DND-41 (cell line): ENCODE measurements at regions not wholly inside any gene's neighbourhood (a gene's known extent, or its start where the extent isn't known, plus 50 kb on each side); places are given as distances from the start of the nearest gene placed in this dataset.

Experiments
- ATAC-seq: fragments of 200-7000 bp; cut with Tn5 transposase; 3 replicates; pipeline ENCODE4 v1.9.1; 2021; ENCODE audit warnings: low read depth; ENCODE audit not compliant: insufficient read depth
- DNase-seq: peaks from one replicate; pipeline ENCODE4 v3.0.0-alpha.2; 2020
- H2AFZ ChIP-seq: 2 replicates; pipeline ENCODE4 v1.6.0; 2012; ENCODE audit warnings: low read depth, low read length
- H3K27ac ChIP-seq: 2 replicates; pipeline ENCODE4 v1.5.1; 2012; ENCODE audit warnings: low read length, inconsistent platforms
- H3K27me3 ChIP-seq: fragments of 200-600 bp; sonication (generic); 2 replicates; pipeline ENCODE4 v1.6.0; 2012; ENCODE audit warnings: low read length, mild to moderate bottlenecking, inconsistent platforms; ENCODE audit not compliant: insufficient read depth, poor library complexity
- H3K36me3 ChIP-seq: 2 replicates; pipeline ENCODE4 v1.5.1; 2012; ENCODE audit warnings: low read length, inconsistent platforms; ENCODE audit not compliant: insufficient read depth
- H3K4me1 ChIP-seq: 2 replicates; pipeline ENCODE4 v1.5.1; 2012; ENCODE audit warnings: mild to moderate bottlenecking, low read length; ENCODE audit not compliant: insufficient read depth
- H3K4me2 ChIP-seq: 2 replicates; pipeline ENCODE4 v1.6.0; 2012; ENCODE audit warnings: mild to moderate bottlenecking, moderate library complexity, low read length, inconsistent platforms; ENCODE audit not compliant: insufficient read depth
- H3K4me3 ChIP-seq, 2 experiments: fragments of 200-600 bp in 1 of 2; shearing (Covaris generic) in 1 of 2; 2 replicates each; pipeline ENCODE4 v1.5.1; 2012 to 2016; ENCODE audit warnings: inconsistent platforms in 2 of 2, low read length in 2 of 2, mild to moderate bottlenecking in 2 of 2, low read depth in 1 of 2, moderate library complexity in 1 of 2
- H3K79me2 ChIP-seq: 2 replicates; pipeline ENCODE4 v1.6.0; 2012; ENCODE audit warnings: low read length, inconsistent platforms; ENCODE audit not compliant: insufficient read depth
- H3K9ac ChIP-seq: 2 replicates; pipeline ENCODE4 v1.6.0; 2012; ENCODE audit warnings: low read depth, mild to moderate bottlenecking, inconsistent platforms, low read length, moderate library complexity
- H3K9me3 ChIP-seq: 2 replicates; pipeline ENCODE4 v1.5.1; 2012; ENCODE audit warnings: low read length, moderate library complexity, mild to moderate bottlenecking, inconsistent platforms; ENCODE audit not compliant: insufficient read depth, severe bottlenecking
- H4K20me1 ChIP-seq: 2 replicates; pipeline ENCODE4 v1.6.0; 2012; ENCODE audit warnings: low read length; ENCODE audit not compliant: insufficient read depth
- CTCF ChIP-seq: IDR thresholded peaks from 2 replicates; pipeline ENCODE4 v1.5.1; 2012; ENCODE audit warnings: borderline replicate concordance, low read length, moderate library complexity, mild to moderate bottlenecking; ENCODE audit not compliant: poor library complexity, severe bottlenecking; ENCODE audit errors: extremely low read depth
- EZH2 ChIP-seq: IDR thresholded peaks from 3 replicates; pipeline ENCODE4 v1.6.1; 2012; ENCODE audit warnings: borderline replicate concordance, low read depth, mild to moderate bottlenecking, moderate library complexity, low read length, inconsistent platforms; ENCODE audit not compliant: severe bottlenecking

GRCh38 chr16:82360024-82360783 lies 190.2 kb upstream of the MPHOSPH6 start:
- ATAC-seq (no peak), DNase-seq (no peak)
- no peak overlapping the region for H3K4me2 ChIP-seq
- H3K4me1 ChIP-seq, result no peaks in the 10 kb centered on the region
- no peaks in the 10 kb centered on the region for H3K79me2 ChIP-seq
- no peaks in the 10 kb centered on the region for H4K20me1 ChIP-seq
- H3K27ac ChIP-seq, result no peak overlapping the region
- TF ChIP-seq EZH2 (no peak), CTCF (no peak)
- no peak overlapping the region for H3K9ac ChIP-seq
- no peaks in the 10 kb centered on the region for H3K36me3 ChIP-seq
- H2AFZ ChIP-seq, result no peak overlapping the region
- H3K9me3 ChIP-seq, result no peaks in the 10 kb centered on the region
- H3K4me3 ChIP-seq, result no peak overlapping the region
- peaks cover 11% of the 10 kb centered on the region for H3K27me3 ChIP-seq

DNA sequence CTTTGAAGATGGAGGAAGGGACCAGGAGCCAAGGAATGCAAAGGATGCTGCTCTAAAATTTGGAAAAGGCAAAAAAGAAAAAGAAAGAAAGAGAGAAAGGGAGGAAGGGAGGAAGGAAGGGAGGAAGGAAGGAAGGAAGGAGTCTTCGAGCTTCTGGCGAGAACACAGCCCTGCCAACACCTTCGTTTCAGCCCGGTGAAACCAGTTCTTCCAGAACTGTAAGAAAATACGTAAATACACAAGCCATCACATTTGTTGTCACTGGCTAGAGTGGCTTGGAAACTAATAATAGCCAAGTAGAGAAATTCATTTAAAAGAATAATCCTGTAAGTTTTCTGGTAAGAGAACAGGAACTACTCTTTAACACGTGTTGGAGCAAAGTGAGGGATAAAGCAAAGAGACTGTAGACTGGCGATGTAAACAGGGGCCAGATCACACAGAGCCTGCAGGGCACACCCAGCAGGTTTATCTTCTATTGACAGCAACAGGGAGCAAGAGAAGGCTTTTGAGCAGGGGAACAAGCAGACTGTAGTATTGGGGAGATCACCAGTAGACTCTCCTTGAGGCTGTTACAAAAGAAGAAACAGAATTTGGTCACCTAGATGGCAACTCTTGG lies 188.7 kb upstream of the MPHOSPH6 start:
- Histone ChIP-seq H3K4me3 (no peak overlapping the region), H3K36me3 (no peaks in the 10 kb centered on the region), H3K79me2 (no peaks in the 10 kb centered on the region), H3K4me1 (no peaks in the 10 kb centered on the region), H2AFZ (no peak overlapping the region), H3K9me3 (no peaks in the 10 kb centered on the region), H3K27ac (no peak overlapping the region), H3K4me2 (no peak overlapping the region), H3K27me3 (peaks cover 11% of the 10 kb centered on the region), H4K20me1 (no peaks in the 10 kb centered on the region), H3K9ac (no peak overlapping the region)
- no peak for TF ChIP-seq CTCF
- TF ChIP-seq EZH2, result no peak
- DNase-seq (no peak), ATAC-seq (no peak)

DNA sequence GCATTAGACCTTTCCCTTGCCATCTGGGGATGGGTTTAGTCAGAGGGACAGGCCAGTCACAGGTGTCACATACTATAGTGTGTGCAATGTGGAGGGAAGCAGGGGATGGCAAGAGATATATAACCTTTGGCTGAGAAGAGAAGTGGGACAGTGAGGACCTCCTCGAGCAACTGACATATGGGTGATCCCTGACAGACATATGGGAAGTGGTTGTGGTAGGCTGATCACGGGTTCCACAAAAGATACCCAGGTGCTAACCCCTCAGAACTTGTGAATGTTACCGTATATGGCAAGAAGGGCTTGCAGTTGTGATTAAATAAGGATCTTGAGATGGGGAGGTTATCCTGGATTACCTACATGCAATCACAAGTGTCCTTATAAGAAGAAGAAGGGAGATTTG lies 188.1 kb upstream of the MPHOSPH6 start:
- DNase-seq, result no peak
- Histone ChIP-seq H3K27me3 (peaks cover 8% of the 10 kb centered on the region), H3K27ac (no peak overlapping the region), H3K79me2 (no peaks in the 10 kb centered on the region), H3K4me1 (no peaks in the 10 kb centered on the region), H3K36me3 (no peaks in the 10 kb centered on the region), H3K4me2 (no peak overlapping the region), H3K9ac (no peak overlapping the region), H4K20me1 (no peaks in the 10 kb centered on the region), H3K4me3 (no peak overlapping the region), H2AFZ (no peak overlapping the region), H3K9me3 (no peaks in the 10 kb centered on the region)
- ATAC-seq, result no peak
- no peak for TF ChIP-seq EZH2
- no peak for TF ChIP-seq CTCF
